Lung (tissue), 11 donors: ENCODE measurements at regions not wholly inside any gene's neighbourhood (a gene's known extent, or its start where the extent isn't known, plus 50 kb on each side); places are given as distances from the start of the nearest gene placed in this dataset.

Source experiments
- ATAC-seq: fragments of 200-7000 bp; cut with Tn5 transposase; one replicate; pipeline ENCODE4 v1.9.1; 2020; ENCODE audit warnings: moderate number of reproducible peaks; ENCODE audit not compliant: insufficient read depth, low FRiP score
- DNase-seq, 3 donors: peaks; one replicate each; pipeline ENCODE4 v3.0.0-alpha.2; 2013 to 2017
- H3K27ac ChIP-seq, 2 donors: one replicate each; pipeline ENCODE4 v1.5.1; 2013; ENCODE audit warnings: mild to moderate bottlenecking in 2 of 2, moderate library complexity in 2 of 2, control low read depth in 1 of 2, inconsistent platforms in 1 of 2, low read depth in 1 of 2, low read length in 1 of 2
- H3K27me3 ChIP-seq, 3 donors: one replicate each; pipeline ENCODE4 v1.5.1; 2013; ENCODE audit warnings: low read length in 2 of 3; ENCODE audit not compliant: control insufficient read depth in 3 of 3, insufficient read depth in 3 of 3
- H3K36me3 ChIP-seq, 4 donors: one replicate each; pipeline ENCODE4 v1.5.1; 2013; ENCODE audit warnings: low read length in 4 of 4, mild to moderate bottlenecking in 1 of 4, moderate library complexity in 1 of 4; ENCODE audit not compliant: control insufficient read depth in 4 of 4, insufficient read depth in 4 of 4
- H3K4me1 ChIP-seq, 5 donors: one replicate each; pipeline ENCODE4 v1.5.1; 2013; ENCODE audit warnings: low read length in 5 of 5, mild to moderate bottlenecking in 2 of 5, moderate library complexity in 1 of 5; ENCODE audit not compliant: control insufficient read depth in 5 of 5, insufficient read depth in 5 of 5
- H3K4me3 ChIP-seq: one replicate; pipeline ENCODE4 v1.5.1; 2013; ENCODE audit warnings: mild to moderate bottlenecking, control low read depth, moderate library complexity
- H3K9ac ChIP-seq, 2 donors: one replicate each; pipeline ENCODE4 v1.5.1; 2013; ENCODE audit warnings: low read length in 2 of 2, control low read depth in 1 of 2; ENCODE audit not compliant: insufficient read depth in 1 of 2
- H3K9me3 ChIP-seq, 4 donors: one replicate each; pipeline ENCODE4 v1.5.1; 2013; ENCODE audit warnings: low read length in 3 of 4, mild to moderate bottlenecking in 1 of 4, moderate library complexity in 1 of 4; ENCODE audit not compliant: control insufficient read depth in 4 of 4, insufficient read depth in 3 of 4
- CTCF ChIP-seq: IDR thresholded peaks from 2 replicates; pipeline ENCODE4 v1.5.1; 2012; ENCODE audit warnings: mild to moderate bottlenecking; ENCODE audit errors: control extremely low read depth, extremely low read depth
- WGBS, 2 donors: extraction: QIAGEN DNeasy Blood & Tissue Kit; methylation state at CpG; one replicate each; pipeline ENCODE4 v1.1.7; 2013; 5-methylcytosine and 5-hydroxymethylcytosine counted together
- donor health status: control.
- donor health status: control.
- donor health status: Bipolar disorder and iron deficiency.
- donor health status: healthy.
- donor health status: DM: yes; HTN: yes; CAD: no.

DNA sequence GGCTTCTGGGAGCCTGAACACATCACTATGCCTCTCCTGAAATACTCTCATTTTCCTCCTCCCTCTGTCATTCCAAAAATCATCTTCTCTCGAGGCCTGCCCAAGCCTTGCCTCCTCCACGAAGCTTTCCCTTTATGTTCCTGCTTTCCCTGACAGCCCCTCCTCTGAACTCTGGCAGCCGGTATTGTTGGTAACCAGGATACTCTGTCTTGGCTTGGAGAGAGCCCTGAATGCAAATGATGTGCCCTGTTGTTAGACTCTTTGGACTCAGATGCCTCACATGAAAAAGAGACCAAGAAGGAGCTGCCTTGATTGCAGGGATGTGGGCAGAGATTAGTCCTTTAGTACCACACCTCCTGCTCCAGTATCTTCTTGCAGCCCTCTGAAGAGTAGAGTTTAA is 138.5 kb upstream of the DLX2 start:
- WGBS, 2 donors = 79 to 86% methylated on average over 3 of the region's 3 CpGs
- H3K27ac ChIP-seq = no peak overlapping the region
- no peaks in the 10 kb centered on the region for H3K9me3 ChIP-seq
- no peaks in the 10 kb centered on the region for H3K36me3 ChIP-seq
- H3K4me3 ChIP-seq = no peak overlapping the region
- no peak for TF ChIP-seq CTCF
- no peak overlapping the region for H3K9ac ChIP-seq
- ATAC-seq (no peak), DNase-seq (no peak)
- H3K27me3 ChIP-seq = peaks cover 0 to 13% (median 7%) of the 10 kb centered on the region in 3 donors
- no peaks in the 10 kb centered on the region for H3K4me1 ChIP-seq

DNA sequence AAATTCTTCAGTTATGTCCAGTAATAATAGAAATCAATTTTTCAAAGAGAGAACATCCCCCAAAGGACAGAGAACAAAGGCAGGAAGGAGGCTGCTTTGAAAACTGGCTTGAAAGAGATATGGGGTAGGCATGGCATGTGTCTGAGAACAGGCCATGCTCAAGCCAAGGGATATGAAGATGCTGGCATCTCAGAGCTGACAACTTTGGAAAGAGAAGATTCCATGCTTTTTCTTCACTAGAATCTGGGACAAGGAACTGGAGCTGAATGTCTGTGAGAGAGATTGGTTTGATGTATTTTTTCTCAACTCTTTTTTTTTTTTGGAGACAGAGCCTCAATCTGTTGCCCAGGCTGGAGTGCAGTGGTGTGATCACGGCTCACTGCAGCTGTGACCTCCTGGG is 139.8 kb upstream of the DLX2 start:
- H3K9me3 ChIP-seq = no peaks in the 10 kb centered on the region
- no peak overlapping the region for H3K27ac ChIP-seq
- no peak for TF ChIP-seq CTCF
- ATAC-seq (no peak), DNase-seq (no peak)
- H3K9ac ChIP-seq = no peak overlapping the region
- no peak overlapping the region for H3K4me3 ChIP-seq
- no peaks in the 10 kb centered on the region for H3K36me3 ChIP-seq
- H3K27me3 ChIP-seq = peaks cover 0 to 4% (median 0%) of the 10 kb centered on the region in 3 donors
- WGBS, 2 donors = 60 to 82% methylated on average over 1 of the region's 1 CpG
- peaks cover 0 to 3% (median 0%) of the 10 kb centered on the region in 5 donors for H3K4me1 ChIP-seq

GRCh38 chr2:172242961-172243360 is 140.3 kb upstream of the DLX2 start:
- Histone ChIP-seq H3K4me1 (peaks cover 0 to 3% (median 0%) of the 10 kb centered on the region in 5 donors), H3K27me3 (peaks cover 0 to 4% (median 0%) of the 10 kb centered on the region in 3 donors), H3K9ac (no peak overlapping the region), H3K36me3 (no peaks in the 10 kb centered on the region), H3K27ac (no peak overlapping the region), H3K9me3 (no peaks in the 10 kb centered on the region), H3K4me3 (no peak overlapping the region)
- DNase-seq = peak; percentile 51 to 80 (median 61)
- TF ChIP-seq CTCF = no peak
- ATAC-seq = peak; percentile 14
- WGBS, 2 donors = 79 to 83% methylated on average over 1 of the region's 1 CpG
